Astrocyte of the cerebellum (primary cell): ENCODE measurements at regions not wholly inside any gene's neighbourhood (a gene's known extent, or its start where the extent isn't known, plus 50 kb on each side); places are given as distances from the start of the nearest gene placed in this dataset.

ENCODE experiments used
- DNase-seq: peaks from one replicate; pipeline ENCODE4 v3.0.0-alpha.2; 2011; ENCODE audit warnings: low read depth
- H3K4me3 ChIP-seq: 2 replicates; pipeline ENCODE4 v1.5.1; 2011; ENCODE audit warnings: mild to moderate bottlenecking, low read depth, low read length, moderate library complexity
- CTCF ChIP-seq: IDR thresholded peaks from 2 replicates; pipeline ENCODE4 v1.5.1; 2012; ENCODE audit warnings: low read length, low read depth, moderate library complexity, mild to moderate bottlenecking; ENCODE audit errors: missing control alignments
- in situ Hi-C: cut with HindIII; loops from 2 replicates; pipeline ENCODE4 v1.10.0; 2017; ENCODE audit warnings: low sequenced_read_pairs

- in situ Hi-C loops = no loop called here
- no peak for TF ChIP-seq CTCF
- no peak overlapping the region for H3K4me3 ChIP-seq
- DNase-seq = no peak
These were observed 136.0 kb downstream of the SOX1 start for GRCh38 chr13:112202966-112203365.

- no peak for TF ChIP-seq CTCF
- no peak for DNase-seq
- in situ Hi-C loops = no loop called here
- no peak overlapping the region for H3K4me3 ChIP-seq
These were observed 136.7 kb downstream of the SOX1 start for GRCh38 chr13:112203614-112204013.

DNA sequence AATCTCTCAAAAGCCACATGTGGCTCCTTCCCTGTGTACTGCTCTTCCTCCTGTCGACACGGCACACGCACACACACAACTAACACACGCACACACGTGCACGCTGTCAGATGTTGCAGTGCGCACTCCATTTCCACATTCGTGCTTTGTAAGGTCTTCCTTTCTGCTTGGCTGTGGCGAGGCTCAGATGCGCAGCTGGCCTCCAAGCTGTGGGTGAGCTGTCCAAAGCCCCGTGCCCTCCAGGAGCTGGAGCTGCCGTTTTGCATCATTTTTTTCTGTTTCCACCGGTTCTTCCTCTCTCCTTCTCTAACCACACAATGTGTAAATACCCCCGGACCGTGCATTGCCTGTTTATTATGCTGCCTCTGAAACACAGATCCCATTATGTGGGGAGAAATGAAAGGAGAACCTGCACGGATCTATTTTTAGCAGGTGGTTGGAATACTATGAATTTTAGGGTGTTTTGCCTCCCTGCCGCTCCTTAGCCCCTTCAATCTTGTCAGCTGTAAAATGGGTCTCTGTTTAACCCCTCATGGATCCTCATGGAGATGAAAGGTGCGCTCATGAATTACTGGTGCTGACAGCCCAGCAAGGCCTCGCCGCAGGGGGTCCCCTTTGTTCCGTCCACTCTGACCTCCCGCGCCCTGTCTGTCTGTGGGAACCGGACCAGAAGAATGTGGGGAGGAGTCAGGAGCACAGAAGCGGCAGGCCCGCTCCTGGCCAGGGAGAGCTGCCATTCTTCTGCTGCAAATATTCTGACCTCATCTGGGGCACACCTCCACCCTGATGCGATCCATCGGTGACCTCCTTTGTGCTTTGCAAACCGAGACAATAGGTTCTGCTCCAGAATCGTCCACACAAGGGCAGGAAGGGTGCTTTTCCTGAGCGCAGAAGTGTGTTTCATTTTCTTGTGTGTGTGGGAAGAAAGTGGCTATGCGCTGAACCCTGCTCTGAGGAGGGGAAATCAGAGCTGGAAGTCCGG is 137.7 kb downstream of the SOX1 start:
- no peak overlapping the region for H3K4me3 ChIP-seq
- in situ Hi-C loops = no loop called here
- no peak for DNase-seq
- no peak for TF ChIP-seq CTCF

GRCh38 chr13:112205990-112206389 is 139.0 kb downstream of the SOX1 start:
- H3K4me3 ChIP-seq = no peak overlapping the region
- no peak for TF ChIP-seq CTCF
- no peak for DNase-seq
- in situ Hi-C loops = no loop called here

DNA sequence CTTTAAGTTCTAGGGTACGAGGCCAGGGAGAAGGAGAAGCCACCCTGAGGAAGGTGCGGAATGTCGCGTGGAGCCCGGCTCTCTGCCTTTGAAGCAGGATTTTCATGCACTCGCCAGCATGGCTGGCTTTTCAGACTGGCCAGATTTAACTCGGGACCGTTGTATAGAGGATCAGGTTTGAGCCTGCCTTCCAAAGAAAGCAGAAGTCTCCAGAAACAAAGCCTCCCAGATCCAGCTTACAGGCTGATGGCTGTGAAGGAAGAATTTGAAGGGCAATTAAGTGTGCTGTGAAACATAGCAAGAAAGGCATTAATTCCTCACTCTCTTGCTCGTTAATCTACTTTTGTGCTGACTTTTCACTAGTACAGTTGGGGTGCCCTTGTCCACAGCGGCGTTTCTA is 140.2 kb downstream of the SOX1 start:
- DNase-seq = no peak
- no peak for TF ChIP-seq CTCF
- no peak overlapping the region for H3K4me3 ChIP-seq
- in situ Hi-C loops = no loop called here

DNA sequence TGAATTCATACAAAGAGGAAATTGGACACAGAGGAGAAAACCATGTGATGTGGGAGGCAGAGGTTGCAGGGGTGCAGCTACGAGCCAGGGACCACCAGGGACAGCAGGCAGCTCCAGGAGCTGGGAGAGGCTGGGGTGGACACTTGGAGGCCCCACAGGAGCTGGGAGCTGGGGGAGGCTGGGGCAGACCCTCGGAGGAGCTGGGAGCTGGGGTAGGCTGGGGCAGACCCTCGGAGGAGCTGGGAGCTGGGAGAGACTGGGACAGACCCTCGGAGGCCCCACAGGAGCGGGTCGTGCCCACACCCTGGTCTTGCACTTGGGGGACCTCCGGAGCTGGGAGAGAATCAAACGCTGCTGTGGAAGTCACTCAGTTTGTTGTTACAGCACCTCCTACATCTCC is 141.7 kb downstream of the SOX1 start:
- no peak for TF ChIP-seq CTCF
- no peak overlapping the region for H3K4me3 ChIP-seq
- DNase-seq = no peak
- in situ Hi-C loops = no loop called here
